ENCODE measurements at regions not wholly inside any gene's neighbourhood (a gene's known extent, or its start where the extent isn't known, plus 50 kb on each side); places are given as distances from the start of the nearest gene placed in this dataset.

DNA sequence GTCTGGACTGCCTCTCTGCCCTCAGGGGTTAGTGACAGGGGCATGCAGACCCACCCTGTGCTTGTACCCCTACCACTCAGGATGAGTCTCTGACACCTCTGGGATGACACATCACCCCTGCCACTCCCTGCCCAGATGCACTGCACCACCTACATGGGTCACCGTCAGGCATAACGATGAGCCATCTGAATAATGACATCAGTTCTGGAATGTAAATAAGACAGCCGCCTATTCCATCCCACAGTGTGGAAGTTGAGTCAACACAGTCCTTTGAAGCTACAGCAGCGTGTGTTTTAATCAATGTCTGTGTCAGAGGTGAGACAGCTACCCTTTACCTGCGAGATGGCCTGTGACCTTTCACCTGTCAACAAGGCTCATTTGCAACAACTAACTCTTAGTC is 268.7 kb upstream of the ARRDC4 start:
- DNase-seq (ENCODE audit: low read depth, low spot score) = no peak

- no peak for DNase-seq (ENCODE audit: low read depth, low spot score)
Observed at GRCh38 chr15:97692301-97693015, 268.0 kb upstream of the ARRDC4 start.

DNA sequence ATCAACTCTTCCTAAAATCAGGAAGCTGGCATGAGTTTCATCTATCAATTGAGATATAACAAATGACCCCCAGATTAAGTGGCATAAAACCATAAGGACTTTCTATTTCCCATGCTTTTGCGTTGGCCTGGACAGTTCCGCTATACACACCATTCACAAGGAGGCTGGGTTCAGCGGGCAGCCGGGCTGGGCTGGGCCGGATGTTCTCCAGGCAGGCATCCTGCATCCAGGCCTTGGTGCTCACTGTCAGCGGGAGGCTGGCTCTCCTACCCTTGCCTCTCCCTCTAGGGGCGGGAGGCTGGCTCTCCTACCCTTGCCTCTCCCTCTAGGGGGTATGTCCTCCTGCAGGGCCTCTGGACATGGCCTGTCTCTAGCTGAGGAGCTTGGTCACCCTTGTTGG is 266.0 kb upstream of the ARRDC4 start:
- DNase-seq (ENCODE audit: low read depth, low spot score) = no peak

DNA sequence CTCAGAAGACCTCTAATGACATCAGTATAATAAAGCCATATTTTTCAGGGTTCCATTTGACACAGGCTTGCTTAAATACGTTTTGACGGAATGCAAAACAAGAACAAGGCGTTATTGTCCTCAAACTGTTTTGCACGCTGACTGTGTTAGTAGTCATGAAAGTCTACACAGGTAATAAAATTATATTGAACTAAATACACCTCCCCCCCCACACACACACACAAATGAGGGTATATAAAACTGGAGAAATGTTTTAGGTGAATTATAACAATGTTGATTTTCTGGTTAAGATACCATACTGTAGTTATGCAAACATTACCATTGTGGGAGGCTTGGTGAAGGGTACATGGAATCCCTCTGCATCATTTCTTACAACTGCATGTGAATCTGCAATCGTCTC is 257.1 kb upstream of the ARRDC4 start:
- DNase-seq (ENCODE audit: low read depth, low spot score) = no peak

DNA sequence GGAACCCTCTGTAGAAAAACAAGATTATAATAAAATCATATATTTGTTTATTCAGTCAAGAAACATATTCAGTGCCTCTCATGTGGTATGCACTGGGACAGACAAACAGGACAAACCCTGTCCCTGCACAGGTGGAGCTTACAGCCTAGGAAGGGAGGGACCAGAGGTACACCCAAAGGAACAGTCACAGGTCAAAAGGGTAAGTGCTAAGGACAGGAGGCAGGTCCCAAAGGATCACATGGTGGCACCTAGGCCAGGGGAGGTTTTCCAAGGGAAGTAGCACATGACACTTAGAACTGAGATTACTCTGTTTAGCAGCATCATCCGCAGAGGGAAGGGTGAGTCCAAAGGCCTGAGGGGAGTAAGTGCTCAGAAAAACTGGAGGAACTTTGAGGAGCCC is 254.4 kb upstream of the ARRDC4 start:
- no peak for DNase-seq (ENCODE audit: low read depth, low spot score)

- no peak for DNase-seq (ENCODE audit: low read depth, low spot score)
Observed at GRCh38 chr15:97708252-97708651, 252.3 kb upstream of the ARRDC4 start.

DNA sequence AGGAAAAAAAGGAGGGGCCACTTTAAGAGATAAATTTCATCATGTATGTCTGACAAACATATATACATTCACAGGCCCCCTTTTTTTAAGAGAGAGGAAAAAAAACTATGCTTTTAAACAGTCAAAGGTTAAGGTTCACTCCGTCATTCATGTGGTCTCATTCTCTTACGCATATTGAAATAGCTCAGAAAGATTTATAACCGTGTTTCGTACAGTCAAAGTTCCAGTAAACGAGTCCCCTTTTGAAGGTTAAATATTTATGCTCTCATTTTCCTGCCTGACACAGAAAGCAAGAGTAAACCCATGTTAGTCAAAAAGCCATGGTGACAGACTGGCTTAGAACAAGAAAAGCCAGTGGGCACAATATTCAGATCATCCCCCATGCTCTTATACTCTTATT is 248.0 kb upstream of the ARRDC4 start:
- no peak for DNase-seq (ENCODE audit: low read depth, low spot score)

DNA sequence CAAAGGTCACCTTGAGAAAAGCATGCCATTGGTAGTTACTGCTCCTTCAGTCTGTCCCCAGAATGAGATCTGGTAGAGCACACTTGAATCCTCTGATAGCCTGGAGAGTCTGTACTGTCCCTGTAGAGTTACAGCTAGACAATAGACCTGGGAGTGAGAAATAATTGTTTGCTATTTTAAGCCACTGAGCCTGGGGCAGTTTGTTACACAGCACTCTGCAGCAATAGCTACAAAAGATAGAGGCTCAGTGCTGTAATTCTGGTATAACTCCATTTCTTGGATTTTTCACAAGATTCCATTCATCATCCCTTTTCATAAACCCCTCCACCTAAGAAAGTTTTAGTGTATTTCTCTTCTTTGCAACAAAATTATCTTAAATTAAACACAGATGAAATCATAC is 242.7 kb upstream of the ARRDC4 start:
- DNase-seq (ENCODE audit: low read depth, low spot score) = no peak

- DNase-seq (ENCODE audit: low read depth, low spot score) = no peak
Observed at GRCh38 chr15:97718509-97718908, 242.0 kb upstream of the ARRDC4 start.

DNA sequence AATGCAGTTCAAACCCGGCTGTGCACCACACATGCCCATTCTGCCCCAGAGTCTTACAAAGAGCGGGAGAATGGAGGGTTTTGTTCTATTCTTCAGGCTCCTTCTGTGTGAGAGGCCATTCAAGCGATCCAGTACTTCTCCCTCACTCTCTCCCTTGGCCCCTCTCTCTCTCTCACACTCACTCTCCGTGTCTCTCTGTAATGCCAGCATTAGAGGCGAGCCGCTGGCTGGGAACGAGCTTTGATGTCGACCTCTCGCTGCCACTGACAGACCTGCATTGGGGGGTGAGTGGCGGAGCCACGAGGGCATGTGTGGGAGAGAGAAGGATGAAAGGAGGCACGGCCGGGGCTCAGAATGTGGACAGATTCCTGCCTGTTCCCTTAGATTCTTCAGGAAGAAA is 231.7 kb upstream of the ARRDC4 start:
- no peak for DNase-seq (ENCODE audit: low read depth, low spot score)

GRCh38 chr15:97729270-97729669 is 231.2 kb upstream of the ARRDC4 start:
- no peak for DNase-seq (ENCODE audit: low read depth, low spot score)

DNA sequence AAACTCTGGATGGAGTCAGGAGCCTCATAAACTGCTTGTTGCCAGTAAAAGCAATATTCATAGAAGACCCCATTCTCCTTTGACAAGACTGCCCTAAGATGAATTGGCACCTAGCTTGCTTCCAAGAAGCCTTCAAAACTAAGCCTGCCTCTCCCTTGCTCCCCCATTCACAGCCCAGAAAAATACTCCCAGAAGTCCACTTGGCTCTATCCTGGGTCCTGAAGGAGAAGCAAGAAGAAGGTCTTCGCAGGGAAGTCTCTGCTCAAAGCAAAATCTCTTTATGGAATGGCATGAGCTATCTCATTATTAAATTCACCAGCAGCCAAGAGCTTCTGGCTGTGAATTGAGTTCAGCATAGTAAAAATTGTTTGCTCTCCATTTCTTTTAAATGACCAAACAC is 230.2 kb upstream of the ARRDC4 start:
- no peak for DNase-seq (ENCODE audit: low read depth, low spot score)

GRCh38 chr15:97731859-97732258 is 228.6 kb upstream of the ARRDC4 start:
- DNase-seq (ENCODE audit: low read depth, low spot score) = no peak

- DNase-seq (ENCODE audit: low read depth, low spot score) = no peak
Observed at GRCh38 chr15:97733373-97733772, 227.1 kb upstream of the ARRDC4 start.

DNA sequence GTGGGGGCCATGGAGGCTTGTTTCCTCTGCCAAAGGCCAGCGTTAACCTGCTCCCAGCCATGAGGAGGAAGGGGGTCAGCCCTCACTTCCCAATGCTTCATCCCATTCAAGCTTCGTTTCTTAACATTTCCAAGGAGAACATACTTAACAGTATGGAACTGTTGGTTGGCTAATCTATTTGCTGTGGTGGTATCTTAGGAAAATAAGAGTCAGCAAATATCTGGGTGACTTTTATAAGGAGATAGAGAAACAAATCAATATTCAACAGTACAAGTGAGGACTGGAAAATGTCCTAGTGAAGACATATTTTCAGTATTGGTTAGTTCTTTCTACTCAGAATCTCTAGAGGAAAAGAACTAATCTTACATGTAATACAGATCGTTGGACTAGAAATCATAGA is 223.8 kb upstream of the ARRDC4 start:
- no peak for DNase-seq (ENCODE audit: low read depth, low spot score)

DNA sequence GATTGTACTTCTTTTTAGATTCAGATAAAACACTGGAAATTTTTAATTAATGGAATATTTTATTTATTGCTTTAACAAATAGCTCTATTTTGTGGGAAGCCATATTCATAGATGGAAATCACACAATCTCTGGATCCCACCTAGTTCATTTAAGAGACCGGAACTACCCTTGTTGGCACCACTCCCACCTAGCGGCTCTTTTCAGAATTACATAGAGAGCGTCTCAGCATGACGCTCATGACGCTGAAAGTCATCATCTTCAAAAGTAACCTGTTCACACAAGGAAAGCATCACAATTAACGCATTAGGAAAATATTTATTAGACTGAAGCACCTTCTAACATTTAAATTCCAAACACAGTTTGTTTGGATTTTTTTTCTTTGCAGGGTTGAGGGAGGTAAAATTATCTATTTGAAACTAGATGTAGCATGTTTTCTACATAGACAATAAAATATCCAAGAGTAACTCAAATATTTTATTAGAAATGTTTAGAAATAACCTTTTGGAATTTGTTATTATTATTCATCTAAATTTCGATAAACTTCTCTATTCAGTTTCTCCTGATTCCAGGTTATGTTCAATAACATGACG is 214.9 kb upstream of the ARRDC4 start:
- no peak for DNase-seq (ENCODE audit: low read depth, low spot score)

DNA sequence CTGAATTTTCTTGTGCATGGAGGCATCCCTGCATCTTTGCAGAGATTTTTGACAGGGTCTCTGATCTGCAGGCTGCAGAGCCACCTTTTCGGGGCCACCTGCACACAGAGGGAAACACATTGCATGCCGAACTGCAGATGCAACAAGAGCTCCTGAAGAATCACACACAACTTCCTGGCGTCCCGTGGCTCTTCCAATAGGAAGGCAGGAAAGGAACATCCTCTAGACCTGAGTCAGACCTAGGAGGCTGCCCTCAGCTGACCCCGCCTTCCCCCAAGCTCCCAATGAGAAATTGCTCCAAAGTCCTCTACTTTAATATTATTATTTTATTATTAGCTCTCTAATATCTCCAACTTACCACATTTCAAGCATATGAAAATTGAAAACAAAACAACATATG is 213.2 kb upstream of the ARRDC4 start:
- DNase-seq (ENCODE audit: low read depth, low spot score) = no peak

DNA sequence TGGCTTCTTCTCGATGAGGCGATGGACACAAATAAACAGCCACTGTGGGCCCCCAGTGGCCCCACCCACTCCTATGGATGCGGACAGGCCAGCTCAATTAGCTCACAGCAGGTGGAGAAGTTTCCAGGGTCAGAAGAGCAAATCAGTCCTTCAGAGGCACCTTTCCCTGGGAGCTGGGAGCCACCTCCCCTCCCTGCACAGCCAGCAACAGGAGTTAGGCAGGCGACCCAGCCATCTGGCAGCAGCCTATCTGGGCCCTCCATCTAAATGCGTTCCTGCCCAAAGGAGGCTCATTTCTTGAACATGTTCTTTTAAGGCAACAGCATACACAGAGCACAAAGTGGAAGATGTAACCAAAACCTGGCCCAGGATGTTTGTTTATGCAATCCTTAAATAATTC is 211.9 kb upstream of the ARRDC4 start:
- DNase-seq (ENCODE audit: low read depth, low spot score) = no peak

DNA sequence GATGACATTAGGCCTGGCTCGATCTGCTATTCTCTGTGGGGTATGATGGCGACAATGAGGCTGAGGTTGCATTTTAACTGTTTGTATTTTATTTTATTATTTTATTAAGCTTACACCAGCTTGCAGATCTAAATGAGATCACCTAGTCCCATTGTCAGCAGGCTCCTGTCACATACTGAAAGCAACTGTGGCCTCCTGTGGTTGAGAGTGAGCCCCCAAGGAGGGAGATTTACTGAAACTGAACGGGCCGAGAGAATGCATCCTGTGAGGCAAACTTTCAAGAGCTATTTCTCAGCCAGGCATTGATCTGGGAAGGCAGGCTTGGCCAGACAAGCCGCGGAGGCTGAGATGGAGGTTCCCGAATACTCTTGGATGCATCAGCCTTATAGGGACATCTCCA is 210.4 kb upstream of the ARRDC4 start:
- no peak for DNase-seq (ENCODE audit: low read depth, low spot score)

GRCh38 chr15:97755726-97756125 is 204.8 kb upstream of the ARRDC4 start:
- no peak for DNase-seq (ENCODE audit: low read depth, low spot score)

GRCh38 chr15:97759363-97759762 is 201.1 kb upstream of the ARRDC4 start:
- no peak for DNase-seq (ENCODE audit: low read depth, low spot score)

DNA sequence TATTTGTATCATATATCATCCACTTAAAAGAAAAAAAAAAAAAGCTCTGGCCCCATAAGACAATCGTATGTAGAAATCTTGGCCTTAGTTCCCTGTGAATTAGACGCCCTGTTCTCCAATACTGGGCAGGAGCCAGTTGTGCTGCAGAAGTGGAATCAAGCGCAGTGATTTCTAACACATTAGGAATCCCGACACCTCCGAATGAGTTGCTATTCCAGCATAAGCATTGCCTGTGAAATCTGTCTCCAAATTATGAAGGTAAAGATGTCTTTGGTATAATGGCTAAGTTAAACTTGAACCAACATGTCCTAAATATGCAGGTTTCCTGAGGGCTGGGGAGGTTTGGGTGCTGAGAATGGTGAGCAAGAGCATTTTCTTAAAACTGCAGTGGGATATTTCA is 199.4 kb upstream of the ARRDC4 start:
- no peak for DNase-seq (ENCODE audit: low read depth, low spot score)

DNA sequence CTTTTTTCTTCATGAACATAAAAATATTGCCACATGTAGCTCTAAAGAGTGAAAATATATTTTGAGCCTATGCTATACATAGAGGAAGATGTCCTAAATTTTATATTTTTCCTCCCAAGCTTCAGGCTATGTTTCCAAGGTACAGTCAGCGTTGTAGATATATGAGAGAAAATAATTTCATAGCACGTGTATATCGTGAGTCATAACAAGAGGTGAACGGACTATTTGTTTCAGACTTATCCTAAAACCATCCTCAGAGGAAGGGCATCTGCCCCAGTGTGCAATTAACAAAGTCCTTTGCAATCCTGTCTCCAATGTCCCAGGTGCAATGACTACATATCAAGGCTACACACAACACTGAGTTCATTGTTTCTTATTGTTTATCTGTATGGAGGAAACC is 177.3 kb upstream of the ARRDC4 start:
- DNase-seq (ENCODE audit: low read depth, low spot score) = no peak

GRCh38 chr15:97786741-97787140 is 173.8 kb upstream of the ARRDC4 start:
- no peak for DNase-seq (ENCODE audit: low read depth, low spot score)
